ENCODE measurements at regions not wholly inside any gene's neighbourhood (a gene's known extent, or its start where the extent isn't known, plus 50 kb on each side); places are given as distances from the start of the nearest gene placed in this dataset.
"Not testable (repeated sequence)": the region's sequence is repeated elsewhere in the genome, so short reads cannot be mapped to it uniquely, and the experiment has no call there.

GRCh38 chr1:212155219-212155618 is 119.7 kb downstream of the DTL start:
- ATAC-seq = no peak
- DNase-seq = no peak

GRCh38 chr1:212157252-212157651 is 121.7 kb downstream of the DTL start:
- ATAC-seq = no peak
- DNase-seq = no peak

GRCh38 chr1:212158912-212159796 is 123.6 kb downstream of the DTL start:
- no peak for DNase-seq
- ATAC-seq = no peak

GRCh38 chr1:212161231-212161781 is 123.9 kb upstream of the PPP2R5A start:
- DNase-seq (no peak), ATAC-seq (peak; percentile 77)

GRCh38 chr1:212162635-212163034 is 122.6 kb upstream of the PPP2R5A start:
- ATAC-seq (no peak), DNase-seq (peak; percentile 17)

- DNase-seq = no peak
- ATAC-seq = no peak
Observed at GRCh38 chr1:212164095-212164872, 120.9 kb upstream of the PPP2R5A start.

GRCh38 chr1:212166244-212166643 is 119.0 kb upstream of the PPP2R5A start:
- no peak for ATAC-seq
- no peak for DNase-seq

GRCh38 chr1:212166644-212167043 is 118.6 kb upstream of the PPP2R5A start:
- ATAC-seq = no peak

GRCh38 chr1:212167098-212167497 is 118.1 kb upstream of the PPP2R5A start:
- ATAC-seq = no peak
- DNase-seq = no peak

More at GRCh38 chr1:212166644-212167043, 118.6 kb upstream of the PPP2R5A start:
- DNase-seq = no peak

- DNase-seq = no peak
- ATAC-seq = no peak
Observed at GRCh38 chr1:212173567-212173966, 111.6 kb upstream of the PPP2R5A start.

- DNase-seq, ATAC-seq: not testable (repeated sequence)
Observed at GRCh38 chr1:212174295-212174694, 110.9 kb upstream of the PPP2R5A start.

GRCh38 chr1:212177542-212177941 is 107.7 kb upstream of the PPP2R5A start:
- DNase-seq (no peak), ATAC-seq (no peak)

- ATAC-seq = no peak
- no peak for DNase-seq
Observed at GRCh38 chr1:212178851-212179250, 106.4 kb upstream of the PPP2R5A start.

- ATAC-seq (peak; percentile 92), DNase-seq (no peak)
Observed at GRCh38 chr1:212179394-212180076, 105.7 kb upstream of the PPP2R5A start.

- ATAC-seq = no peak
- DNase-seq = no peak
Observed at GRCh38 chr1:212181015-212181882, 104.0 kb upstream of the PPP2R5A start.

- no peak for DNase-seq
- no peak for ATAC-seq
Observed at GRCh38 chr1:212182171-212182570, 103.0 kb upstream of the PPP2R5A start.

GRCh38 chr1:212182579-212182978 is 102.6 kb upstream of the PPP2R5A start:
- ATAC-seq = no peak
- DNase-seq = no peak

- ATAC-seq (no peak), DNase-seq (no peak)
Observed at GRCh38 chr1:212186427-212187207, 98.6 kb upstream of the PPP2R5A start.

- DNase-seq (no peak), ATAC-seq (peak; percentile 81)
Observed at GRCh38 chr1:212188599-212189351, 96.4 kb upstream of the PPP2R5A start.

GRCh38 chr1:212189352-212189738 is 95.9 kb upstream of the PPP2R5A start:
- no peak for ATAC-seq
- DNase-seq = no peak
